ENCODE measurements at regions not wholly inside any gene's neighbourhood (a gene's known extent, or its start where the extent isn't known, plus 50 kb on each side); places are given as distances from the start of the nearest gene placed in this dataset.
"Not testable (repeated sequence)": the region's sequence is repeated elsewhere in the genome, so short reads cannot be mapped to it uniquely, and the experiment has no call there.

GRCh38 chr9:106025453-106025852 is 331.1 kb downstream of the TMEM38B start:
- no peaks in the 10 kb centered on the region for H3K9me2 ChIP-seq (ENCODE audit: insufficient read depth)
- 1 to 3% methylated on average over 4 of the region's 4 CpGs for WGBS, 2 experiments (ENCODE audit: low coverage in 1 of 2, low lambda C conversion rate in 2 of 2, missing lambda C conversion rate in 2 of 2)
- no peak for DNase-seq
- H3K9ac ChIP-seq = no peak overlapping the region
- H3K4me2 ChIP-seq (ENCODE audit: unreplicated experiment) = no peak overlapping the region
- H3K27ac ChIP-seq = no peak overlapping the region
- no peaks in the 10 kb centered on the region for H3K9me3 ChIP-seq (ENCODE audit: low read depth)
- H3K79me2 ChIP-seq (ENCODE audit: insufficient read depth) = no peaks in the 10 kb centered on the region
- H3F3A ChIP-seq (ENCODE audit: insufficient read depth) = no peaks in the 10 kb centered on the region
- TF ChIP-seq EZH2 (IDR thresholded peaks at IDR 0.05; ENCODE audit: insufficient read depth, poor library complexity, severe bottlenecking) (no peak), EZH2phosphoT487 (IDR thresholded peaks at IDR 0.05; ENCODE audit: insufficient read depth, low read depth) (no peak)
- in situ Hi-C loops (cut with MboI) = no loop called here
- no peaks in the 10 kb centered on the region for H4K20me1 ChIP-seq (ENCODE audit: insufficient read depth)
- H3K4me3 ChIP-seq = no peak overlapping the region
- H3K4me1 ChIP-seq (ENCODE audit: insufficient read depth) = no peaks in the 10 kb centered on the region
- no peaks in the 10 kb centered on the region for H3K27me3 ChIP-seq (replicated peaks; ENCODE audit: insufficient read depth)
- H3K36me3 ChIP-seq (ENCODE audit: low read depth) = no peaks in the 10 kb centered on the region
- no peak overlapping the region for H2AFZ ChIP-seq

GRCh38 chr9:106030146-106030545 is 335.8 kb downstream of the TMEM38B start:
- H3K4me3 ChIP-seq; H2AFZ ChIP-seq; H3K4me2 ChIP-seq (ENCODE audit: unreplicated experiment); H3K27ac ChIP-seq; H3K9me2 ChIP-seq (ENCODE audit: insufficient read depth); H3F3A ChIP-seq (ENCODE audit: insufficient read depth); H3K9me3 ChIP-seq (ENCODE audit: low read depth); H3K27me3 ChIP-seq (replicated peaks; ENCODE audit: insufficient read depth); H3K79me2 ChIP-seq (ENCODE audit: insufficient read depth); H4K20me1 ChIP-seq (ENCODE audit: insufficient read depth); H3K36me3 ChIP-seq (ENCODE audit: low read depth); in situ Hi-C loops (cut with MboI); H3K9ac ChIP-seq; H3K4me1 ChIP-seq (ENCODE audit: insufficient read depth); DNase-seq: not testable (repeated sequence)
- 21 to 34% methylated on average over 3 of the region's 3 CpGs for WGBS, 2 experiments (ENCODE audit: low coverage in 1 of 2, low lambda C conversion rate in 2 of 2, missing lambda C conversion rate in 2 of 2)

- Histone ChIP-seq H4K20me1 (ENCODE audit: insufficient read depth) (no peaks in the 10 kb centered on the region), H3F3A (ENCODE audit: insufficient read depth) (no peaks in the 10 kb centered on the region), H3K4me1 (ENCODE audit: insufficient read depth) (no peaks in the 10 kb centered on the region), H3K9me3 (ENCODE audit: low read depth) (no peaks in the 10 kb centered on the region), H3K27me3 (replicated peaks; ENCODE audit: insufficient read depth) (no peaks in the 10 kb centered on the region), H2AFZ (no peak overlapping the region), H3K9me2 (ENCODE audit: insufficient read depth) (no peaks in the 10 kb centered on the region), H3K36me3 (ENCODE audit: low read depth) (no peaks in the 10 kb centered on the region), H3K4me3 (no peak overlapping the region), H3K4me2 (ENCODE audit: unreplicated experiment) (no peak overlapping the region), H3K9ac (no peak overlapping the region), H3K27ac (no peak overlapping the region), H3K79me2 (ENCODE audit: insufficient read depth) (no peaks in the 10 kb centered on the region)
- in situ Hi-C loops (cut with MboI) = no loop called here
- DNase-seq = no peak
- 11 to 22% methylated on average over 3 of the region's 3 CpGs for WGBS, 2 experiments (ENCODE audit: low coverage in 1 of 2, low lambda C conversion rate in 2 of 2, missing lambda C conversion rate in 2 of 2)
- TF ChIP-seq EZH2phosphoT487 (IDR thresholded peaks at IDR 0.05; ENCODE audit: insufficient read depth, low read depth) = no peak
- no peak for TF ChIP-seq EZH2 (IDR thresholded peaks at IDR 0.05; ENCODE audit: insufficient read depth, poor library complexity, severe bottlenecking)
These were observed 338.6 kb downstream of the TMEM38B start for GRCh38 chr9:106032978-106033377.

GRCh38 chr9:106035806-106036205 is 341.5 kb downstream of the TMEM38B start:
- DNase-seq = no peak
- Histone ChIP-seq H3K4me2 (ENCODE audit: unreplicated experiment) (no peak overlapping the region), H3K36me3 (ENCODE audit: low read depth) (no peaks in the 10 kb centered on the region), H3F3A (ENCODE audit: insufficient read depth) (no peaks in the 10 kb centered on the region), H3K27me3 (replicated peaks; ENCODE audit: insufficient read depth) (no peaks in the 10 kb centered on the region), H3K27ac (no peak overlapping the region), H3K4me1 (ENCODE audit: insufficient read depth) (no peaks in the 10 kb centered on the region), H3K9ac (no peak overlapping the region), H3K4me3 (no peak overlapping the region), H3K9me2 (ENCODE audit: insufficient read depth) (no peaks in the 10 kb centered on the region), H3K9me3 (ENCODE audit: low read depth) (no peaks in the 10 kb centered on the region), H4K20me1 (ENCODE audit: insufficient read depth) (no peaks in the 10 kb centered on the region), H2AFZ (no peak overlapping the region), H3K79me2 (ENCODE audit: insufficient read depth) (no peaks in the 10 kb centered on the region)
- in situ Hi-C loops (cut with MboI) = no loop called here
- TF ChIP-seq EZH2phosphoT487 (IDR thresholded peaks at IDR 0.05; ENCODE audit: insufficient read depth, low read depth) (no peak), EZH2 (IDR thresholded peaks at IDR 0.05; ENCODE audit: insufficient read depth, poor library complexity, severe bottlenecking) (no peak)

GRCh38 chr9:106038266-106039001 is 344.1 kb downstream of the TMEM38B start:
- Histone ChIP-seq H3K9me2 (ENCODE audit: insufficient read depth) (no peaks in the 10 kb centered on the region), H3F3A (ENCODE audit: insufficient read depth) (no peaks in the 10 kb centered on the region), H3K4me3 (no peak overlapping the region), H2AFZ (no peak overlapping the region), H3K27me3 (replicated peaks; ENCODE audit: insufficient read depth) (no peaks in the 10 kb centered on the region), H3K4me2 (ENCODE audit: unreplicated experiment) (no peak overlapping the region), H4K20me1 (ENCODE audit: insufficient read depth) (no peaks in the 10 kb centered on the region), H3K79me2 (ENCODE audit: insufficient read depth) (no peaks in the 10 kb centered on the region), H3K27ac (no peak overlapping the region), H3K4me1 (ENCODE audit: insufficient read depth) (no peaks in the 10 kb centered on the region), H3K9me3 (ENCODE audit: low read depth) (no peaks in the 10 kb centered on the region), H3K36me3 (ENCODE audit: low read depth) (no peaks in the 10 kb centered on the region), H3K9ac (no peak overlapping the region)
- in situ Hi-C loops (cut with MboI) = no loop called here
- WGBS, 2 experiments (ENCODE audit: low coverage in 1 of 2, low lambda C conversion rate in 2 of 2, missing lambda C conversion rate in 2 of 2) = 18 to 33% methylated on average over 1 of the region's 1 CpG
- no peak for DNase-seq
- TF ChIP-seq EZH2phosphoT487 (IDR thresholded peaks at IDR 0.05; ENCODE audit: insufficient read depth, low read depth) = no peak
- TF ChIP-seq EZH2 (IDR thresholded peaks at IDR 0.05; ENCODE audit: insufficient read depth, poor library complexity, severe bottlenecking) = no peak
